Endodermal cell (in vitro differentiated cells): ENCODE measurements at regions not wholly inside any gene's neighbourhood (a gene's known extent, or its start where the extent isn't known, plus 50 kb on each side); places are given as distances from the start of the nearest gene placed in this dataset.

Experiments
- DNase-seq: peaks from one replicate; pipeline ENCODE4 v3.0.0-alpha.2; 2017
- H3K27ac ChIP-seq: 2 replicates; pipeline ENCODE4 v1.5.1; 2013; ENCODE audit warnings: mild to moderate bottlenecking, low read depth, low read length, moderate library complexity
- H3K27me3 ChIP-seq: 2 replicates; pipeline ENCODE4 v1.6.1; 2013; ENCODE audit warnings: mild to moderate bottlenecking, low read length, moderate library complexity; ENCODE audit not compliant: insufficient read depth, control insufficient read depth, poor library complexity, severe bottlenecking
- H3K36me3 ChIP-seq: 2 replicates; pipeline ENCODE4 v1.7.0; 2013; ENCODE audit warnings: mild to moderate bottlenecking, low read length, moderate library complexity; ENCODE audit not compliant: control insufficient read depth, insufficient read depth
- H3K4me1 ChIP-seq: one replicate; pipeline ENCODE4 v1.7.0; 2013; ENCODE audit warnings: low read length; ENCODE audit not compliant: control insufficient read depth, insufficient read depth
- H3K4me3 ChIP-seq: 2 replicates; pipeline ENCODE4 v1.5.1; 2013; ENCODE audit warnings: mild to moderate bottlenecking, low read length, moderate library complexity
- H3K9ac ChIP-seq: 2 replicates; pipeline ENCODE4 v1.6.1; 2013; ENCODE audit warnings: mild to moderate bottlenecking, low read length, moderate library complexity; ENCODE audit not compliant: poor library complexity, severe bottlenecking; ENCODE audit errors: extremely low read depth
- H3K9me3 ChIP-seq: 2 replicates; pipeline ENCODE4 v1.6.1; 2013; ENCODE audit warnings: mild to moderate bottlenecking, low read length, moderate library complexity; ENCODE audit not compliant: control insufficient read depth
- H3K27ac Mint-ChIP-seq: 2 replicates; pipeline ENCODE4 v1.8.0; 2020; ENCODE audit warnings: mixed read lengths
- H3K27me3 Mint-ChIP-seq: 2 replicates; pipeline ENCODE4 v1.8.0; 2021; ENCODE audit warnings: mild to moderate bottlenecking, mixed read lengths; ENCODE audit not compliant: insufficient read depth
- H3K36me3 Mint-ChIP-seq: 2 replicates; pipeline ENCODE4 v1.8.0; 2020; ENCODE audit warnings: low read depth, mixed read lengths
- H3K4me1 Mint-ChIP-seq: 2 replicates; pipeline ENCODE4 v1.8.0; 2020; ENCODE audit warnings: mixed read lengths
- H3K4me3 Mint-ChIP-seq: 2 replicates; pipeline ENCODE4 v1.8.0; 2020; ENCODE audit warnings: mild to moderate bottlenecking, moderate library complexity, mixed read lengths
- H3K9me3 Mint-ChIP-seq: 2 replicates; pipeline ENCODE4 v1.8.0; 2020; ENCODE audit warnings: mild to moderate bottlenecking, mixed read lengths
- WGBS, 2 experiments: methylation state at CpG; one replicate each; pipeline versions ENCODE4 v1.1.5 to v1.1.7; 2013; ENCODE audit warnings: missing lambda C conversion rate in 2 of 2, mixed read lengths in 1 of 2; ENCODE audit not compliant: insufficient coverage in 1 of 2, insufficient read length in 1 of 2; 5-methylcytosine and 5-hydroxymethylcytosine counted together
- TF ChIP-seq, protein P1 (sequence below): fragments of 200-600 bp; sonication (generic); conservative IDR thresholded peaks from 2 replicates; pipeline ENCODE4 v1.5.0; 2021; ENCODE audit warnings: antibody characterized with exemption, mild to moderate bottlenecking

DNA sequence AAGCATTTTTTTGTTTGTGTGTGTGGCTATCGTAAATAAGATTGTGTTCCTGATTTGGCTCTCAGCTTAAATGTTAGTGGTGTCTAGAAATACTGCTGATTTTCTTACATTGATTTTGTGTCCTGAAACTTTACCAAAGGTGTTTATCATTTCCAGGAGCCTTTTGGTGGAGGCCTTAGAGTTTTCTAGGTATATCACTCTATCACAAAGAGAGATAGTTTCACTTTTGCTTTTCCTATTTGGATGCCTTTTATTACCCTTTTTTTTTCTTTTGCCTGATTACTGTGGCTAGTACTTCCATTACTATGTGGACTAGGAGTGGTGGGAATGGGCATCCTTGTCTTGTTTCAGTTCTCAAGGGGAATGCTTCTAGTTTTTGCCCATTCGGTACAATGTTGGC, 109.6 kb downstream of the S1PR1 start:
- peaks cover 1% of the 10 kb centered on the region for H3K9me3 Mint-ChIP-seq
- Histone ChIP-seq H3K27ac (no peak overlapping the region), H3K4me1 (no peaks in the 10 kb centered on the region), H3K27me3 (peaks cover 5% of the 10 kb centered on the region), H3K36me3 (no peaks in the 10 kb centered on the region), H3K9me3 (no peaks in the 10 kb centered on the region), H3K4me3 (no peak overlapping the region), H3K9ac (no peak overlapping the region)
- no peak for DNase-seq
- no peaks in the 10 kb centered on the region for H3K36me3 Mint-ChIP-seq
- no peaks in the 10 kb centered on the region for H3K27me3 Mint-ChIP-seq
- H3K27ac Mint-ChIP-seq = no peak overlapping the region
- TF ChIP-seq, protein P1, sequence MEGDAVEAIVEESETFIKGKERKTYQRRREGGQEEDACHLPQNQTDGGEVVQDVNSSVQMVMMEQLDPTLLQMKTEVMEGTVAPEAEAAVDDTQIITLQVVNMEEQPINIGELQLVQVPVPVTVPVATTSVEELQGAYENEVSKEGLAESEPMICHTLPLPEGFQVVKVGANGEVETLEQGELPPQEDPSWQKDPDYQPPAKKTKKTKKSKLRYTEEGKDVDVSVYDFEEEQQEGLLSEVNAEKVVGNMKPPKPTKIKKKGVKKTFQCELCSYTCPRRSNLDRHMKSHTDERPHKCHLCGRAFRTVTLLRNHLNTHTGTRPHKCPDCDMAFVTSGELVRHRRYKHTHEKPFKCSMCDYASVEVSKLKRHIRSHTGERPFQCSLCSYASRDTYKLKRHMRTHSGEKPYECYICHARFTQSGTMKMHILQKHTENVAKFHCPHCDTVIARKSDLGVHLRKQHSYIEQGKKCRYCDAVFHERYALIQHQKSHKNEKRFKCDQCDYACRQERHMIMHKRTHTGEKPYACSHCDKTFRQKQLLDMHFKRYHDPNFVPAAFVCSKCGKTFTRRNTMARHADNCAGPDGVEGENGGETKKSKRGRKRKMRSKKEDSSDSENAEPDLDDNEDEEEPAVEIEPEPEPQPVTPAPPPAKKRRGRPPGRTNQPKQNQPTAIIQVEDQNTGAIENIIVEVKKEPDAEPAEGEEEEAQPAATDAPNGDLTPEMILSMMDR = no peak
- 95% methylated on average over 2 of the region's 2 CpGs; no CpG with 5 or more reads in 1 of the 2 experiments for WGBS, 2 experiments
- no peak overlapping the region for H3K4me3 Mint-ChIP-seq
- H3K4me1 Mint-ChIP-seq = peaks cover 12% of the 10 kb centered on the region

DNA sequence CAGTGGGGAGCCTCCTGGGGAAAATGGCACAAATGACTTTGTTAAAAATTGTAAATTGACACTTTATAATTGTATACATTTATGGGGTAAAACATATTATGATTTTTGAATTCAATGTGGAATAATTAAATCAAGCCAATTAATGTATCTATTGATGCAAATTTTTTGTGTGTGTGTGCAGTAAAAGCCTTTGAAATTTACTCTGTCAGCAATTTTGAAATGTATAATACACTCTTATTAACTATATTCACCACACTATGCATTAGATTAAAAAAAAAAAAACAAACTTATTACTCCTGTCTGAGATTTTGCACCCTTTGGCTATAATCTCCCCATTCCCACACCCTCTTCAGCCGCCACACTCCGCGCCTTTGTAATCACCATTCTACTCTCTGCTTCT, 119.2 kb downstream of the S1PR1 start:
- Histone ChIP-seq H3K27me3 (no peaks in the 10 kb centered on the region), H3K9me3 (peaks cover 9% of the 10 kb centered on the region), H3K4me3 (no peak overlapping the region), H3K9ac (no peak overlapping the region), H3K27ac (no peak overlapping the region), H3K36me3 (no peaks in the 10 kb centered on the region), H3K4me1 (no peaks in the 10 kb centered on the region)
- TF ChIP-seq, protein P1 = no peak
- Mint-ChIP-seq H3K4me3 (no peak overlapping the region), H3K27ac (no peak overlapping the region), H3K36me3 (no peaks in the 10 kb centered on the region), H3K9me3 (no peaks in the 10 kb centered on the region), H3K4me1 (peaks cover 10% of the 10 kb centered on the region), H3K27me3 (peaks cover 6% of the 10 kb centered on the region)
- no peak for DNase-seq
- WGBS, 2 experiments = 95 to 100% methylated on average over 2 to 3 of the region's 3 CpGs

DNA sequence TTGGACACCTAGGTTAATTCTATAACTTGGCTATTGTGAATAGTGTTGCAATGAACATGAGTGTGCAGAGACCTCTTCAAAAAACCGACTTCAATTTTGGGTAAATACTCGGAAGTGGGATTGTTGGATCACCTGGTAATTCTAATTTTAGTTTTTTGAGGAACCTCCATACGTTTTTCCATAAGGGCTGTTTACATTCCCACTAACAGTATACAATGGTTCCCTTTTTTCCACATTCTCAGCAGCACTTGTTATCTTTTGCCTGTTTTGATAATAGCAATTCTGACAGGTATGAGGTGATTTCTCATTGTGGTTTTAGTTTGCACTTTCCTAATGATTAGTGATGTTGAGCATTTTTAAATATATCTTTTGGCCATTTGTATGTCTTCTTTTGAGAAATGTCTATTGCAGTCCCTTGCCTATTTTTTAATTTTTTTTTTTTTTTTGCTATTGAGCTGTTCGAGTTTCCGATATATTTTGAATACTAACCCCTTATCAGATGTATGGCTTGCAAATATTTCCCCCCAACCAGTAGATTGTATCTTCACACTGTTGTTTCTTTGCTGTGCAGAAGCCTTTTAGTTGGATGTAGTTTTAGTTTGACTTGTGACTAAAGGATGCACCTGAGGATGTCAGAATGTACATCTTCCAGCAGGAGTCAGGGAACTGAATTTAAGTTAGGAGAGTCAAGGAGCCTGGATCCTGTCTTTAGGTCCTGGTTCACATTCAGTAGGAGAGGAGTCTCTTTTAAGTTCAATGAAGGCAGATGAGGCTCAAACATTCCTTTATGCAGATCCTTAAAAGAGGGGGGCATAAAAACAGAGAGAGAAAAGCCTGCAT, 120.0 kb downstream of the S1PR1 start:
- peaks cover 10% of the 10 kb centered on the region for H3K4me1 Mint-ChIP-seq
- no peak overlapping the region for H3K4me3 Mint-ChIP-seq
- Histone ChIP-seq H3K9me3 (peaks cover 9% of the 10 kb centered on the region), H3K9ac (no peak overlapping the region), H3K27me3 (no peaks in the 10 kb centered on the region), H3K36me3 (no peaks in the 10 kb centered on the region), H3K4me3 (no peak overlapping the region), H3K27ac (no peak overlapping the region), H3K4me1 (no peaks in the 10 kb centered on the region)
- no peaks in the 10 kb centered on the region for H3K36me3 Mint-ChIP-seq
- H3K27me3 Mint-ChIP-seq = peaks cover 2% of the 10 kb centered on the region
- 85 to 100% methylated on average over 2 to 5 of the region's 5 CpGs for WGBS, 2 experiments
- H3K9me3 Mint-ChIP-seq = no peaks in the 10 kb centered on the region
- no peak for DNase-seq
- TF ChIP-seq, protein P1 = no peak
- H3K27ac Mint-ChIP-seq = no peak overlapping the region
